Calu3 (cell line): ENCODE measurements at regions not wholly inside any gene's neighbourhood (a gene's known extent, or its start where the extent isn't known, plus 50 kb on each side); places are given as distances from the start of the nearest gene placed in this dataset.

Experiments used
- BruUV-seq: library from RNA; stranded (reverse); fragments of 400-500 nt; replicated peaks from 2 replicates; lab custom pipeline; 2021; lab: Mats Ljungman, UMichigan
- CTCF ChIA-PET: fragments of 300-600 bp; sonication (Branson Sonifier 250); formaldehyde crosslinking; loops from one replicate; lab custom pipeline; 2022; ENCODE audit warnings: antibody characterized with exemption; lab: Charles Lee
- DNase-seq: peaks from one replicate; pipeline ENCODE4 v3.0.0; 2022
- H3K27ac Mint-ChIP-seq: one replicate; pipeline ENCODE4 v1.8.0; 2022; ENCODE audit warnings: mixed read lengths; ENCODE audit not compliant: unreplicated experiment
- H3K27me3 Mint-ChIP-seq: one replicate; pipeline ENCODE4 v1.8.0; 2022; ENCODE audit warnings: mixed read lengths; ENCODE audit not compliant: unreplicated experiment
- H3K36me3 Mint-ChIP-seq: one replicate; pipeline ENCODE4 v1.8.0; 2022; ENCODE audit warnings: mild to moderate bottlenecking, moderate library complexity, mixed read lengths; ENCODE audit not compliant: insufficient read depth, unreplicated experiment
- H3K4me1 Mint-ChIP-seq: one replicate; pipeline ENCODE4 v1.8.0; 2022; ENCODE audit warnings: mild to moderate bottlenecking, low read depth, mixed read lengths; ENCODE audit not compliant: unreplicated experiment
- H3K4me3 Mint-ChIP-seq: one replicate; pipeline ENCODE4 v1.8.0; 2022; ENCODE audit warnings: mild to moderate bottlenecking, low read depth, moderate library complexity, mixed read lengths; ENCODE audit not compliant: unreplicated experiment
- H3K9me3 Mint-ChIP-seq: one replicate; pipeline ENCODE4 v1.8.0; 2022; ENCODE audit warnings: low read depth, mixed read lengths; ENCODE audit not compliant: unreplicated experiment
- intact Hi-C: fragments of 100-400 bp; cut with micrococcal nuclease; formaldehyde crosslinking; loops from one replicate; pipeline ENCODE4 v1.10.0; 2022; ENCODE audit not compliant: unreplicated experiment
- TF ChIP-seq, protein P1 (sequence below): fragments of 200-600 bp; IDR thresholded peaks from one replicate; pipeline ENCODE4 v1.8.0; 2022; ENCODE audit warnings: antibody characterized with exemption; ENCODE audit not compliant: unreplicated experiment

GRCh38 chr22:49253656-49254055 is 574.0 kb downstream of the BRD1 start:
- TF ChIP-seq, protein P1, sequence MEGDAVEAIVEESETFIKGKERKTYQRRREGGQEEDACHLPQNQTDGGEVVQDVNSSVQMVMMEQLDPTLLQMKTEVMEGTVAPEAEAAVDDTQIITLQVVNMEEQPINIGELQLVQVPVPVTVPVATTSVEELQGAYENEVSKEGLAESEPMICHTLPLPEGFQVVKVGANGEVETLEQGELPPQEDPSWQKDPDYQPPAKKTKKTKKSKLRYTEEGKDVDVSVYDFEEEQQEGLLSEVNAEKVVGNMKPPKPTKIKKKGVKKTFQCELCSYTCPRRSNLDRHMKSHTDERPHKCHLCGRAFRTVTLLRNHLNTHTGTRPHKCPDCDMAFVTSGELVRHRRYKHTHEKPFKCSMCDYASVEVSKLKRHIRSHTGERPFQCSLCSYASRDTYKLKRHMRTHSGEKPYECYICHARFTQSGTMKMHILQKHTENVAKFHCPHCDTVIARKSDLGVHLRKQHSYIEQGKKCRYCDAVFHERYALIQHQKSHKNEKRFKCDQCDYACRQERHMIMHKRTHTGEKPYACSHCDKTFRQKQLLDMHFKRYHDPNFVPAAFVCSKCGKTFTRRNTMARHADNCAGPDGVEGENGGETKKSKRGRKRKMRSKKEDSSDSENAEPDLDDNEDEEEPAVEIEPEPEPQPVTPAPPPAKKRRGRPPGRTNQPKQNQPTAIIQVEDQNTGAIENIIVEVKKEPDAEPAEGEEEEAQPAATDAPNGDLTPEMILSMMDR: no peak
- no peak for DNase-seq
- no peaks in the 10 kb centered on the region for H3K4me1 Mint-ChIP-seq
- H3K36me3 Mint-ChIP-seq: no peaks in the 10 kb centered on the region
- H3K27me3 Mint-ChIP-seq: no peaks in the 10 kb centered on the region
- H3K27ac Mint-ChIP-seq: no peak overlapping the region
- no TSS peak for BruUV-seq
- H3K4me3 Mint-ChIP-seq: no peak overlapping the region
- H3K9me3 Mint-ChIP-seq: peaks cover 13% of the 10 kb centered on the region
- CTCF ChIA-PET: no interaction called here
- intact Hi-C loops: no loop called here

DNA sequence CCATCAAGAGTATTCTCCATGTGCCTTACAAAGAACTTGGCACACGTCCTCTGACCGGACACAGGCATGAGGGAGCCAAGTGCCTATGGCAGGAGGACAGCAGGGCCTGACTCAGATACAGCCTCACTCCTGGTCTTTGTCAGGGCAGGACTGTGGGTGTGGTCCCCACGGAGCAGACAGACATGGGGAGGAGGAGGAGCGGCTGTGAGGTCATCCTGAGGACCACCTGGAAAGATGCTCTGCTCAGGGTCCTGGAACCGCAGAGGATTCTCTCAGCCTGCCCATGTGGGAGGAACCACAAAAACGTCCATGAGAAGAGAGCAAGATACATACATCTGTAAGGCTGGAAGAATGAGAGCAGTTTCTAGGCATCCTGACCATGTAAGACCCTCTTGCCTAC is 576.3 kb downstream of the BRD1 start:
- BruUV-seq: no TSS peak
- CTCF ChIA-PET: no interaction called here
- H3K27ac Mint-ChIP-seq: no peak overlapping the region
- H3K36me3 Mint-ChIP-seq: no peaks in the 10 kb centered on the region
- peaks cover 15% of the 10 kb centered on the region for H3K9me3 Mint-ChIP-seq
- no peaks in the 10 kb centered on the region for H3K27me3 Mint-ChIP-seq
- TF ChIP-seq, protein P1: no peak
- DNase-seq: no peak
- no peaks in the 10 kb centered on the region for H3K4me1 Mint-ChIP-seq
- no peak overlapping the region for H3K4me3 Mint-ChIP-seq
- intact Hi-C loops: no loop called here

DNA sequence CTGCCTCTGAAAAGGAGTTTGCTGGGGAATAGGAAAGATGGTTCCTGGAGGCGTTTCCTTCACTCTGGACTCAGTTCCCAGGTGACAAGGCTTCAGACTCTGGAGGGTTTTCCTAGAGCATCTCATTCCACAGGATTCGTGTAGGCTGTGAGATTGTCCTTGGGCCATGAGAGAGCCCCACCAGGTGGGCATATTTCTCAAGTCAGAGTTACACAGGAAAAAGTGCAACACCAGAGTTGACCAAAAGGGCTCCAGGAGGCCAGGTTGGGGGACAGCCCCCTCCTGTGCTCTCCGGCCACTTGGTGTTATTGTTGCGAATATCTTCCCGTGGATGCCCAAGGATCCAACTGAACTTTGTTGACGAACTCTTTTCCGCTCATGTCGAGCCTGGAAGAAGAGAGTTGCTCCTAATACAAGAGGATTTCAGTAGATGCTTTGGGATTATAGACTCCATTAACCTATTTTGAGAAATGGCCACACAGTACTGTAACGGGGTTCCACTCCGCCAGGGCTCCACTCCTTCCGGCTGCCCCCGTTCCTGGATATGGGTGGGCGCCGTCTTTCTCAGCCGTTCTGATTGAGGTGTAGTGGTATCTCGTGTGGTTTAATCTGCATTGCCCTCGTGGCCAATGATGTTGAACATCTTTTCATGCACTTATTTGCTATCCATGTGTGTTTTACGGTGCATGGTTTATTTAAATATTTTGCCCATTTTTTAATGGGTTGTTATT is 580.3 kb downstream of the BRD1 start:
- DNase-seq: no peak
- H3K9me3 Mint-ChIP-seq: peaks cover 21% of the 10 kb centered on the region
- CTCF ChIA-PET: no interaction called here
- BruUV-seq: no TSS peak
- no peak overlapping the region for H3K27ac Mint-ChIP-seq
- H3K36me3 Mint-ChIP-seq: no peaks in the 10 kb centered on the region
- no peak overlapping the region for H3K4me3 Mint-ChIP-seq
- TF ChIP-seq, protein P1: no peak
- H3K4me1 Mint-ChIP-seq: no peaks in the 10 kb centered on the region
- intact Hi-C loops: no loop called here
- H3K27me3 Mint-ChIP-seq: no peaks in the 10 kb centered on the region

- CTCF ChIA-PET: no interaction called here
- H3K9me3 Mint-ChIP-seq: peaks cover 17% of the 10 kb centered on the region
Observed at GRCh38 chr22:49244466-49245420, 582.9 kb downstream of the BRD1 start.

More at GRCh38 chr22:49244466-49245420, 582.9 kb downstream of the BRD1 start:
- intact Hi-C loops: no loop called here
- TF ChIP-seq, protein P1: no peak
- DNase-seq: no peak
- no TSS peak for BruUV-seq
- no peak overlapping the region for H3K27ac Mint-ChIP-seq
- H3K4me3 Mint-ChIP-seq: no peak overlapping the region
- no peaks in the 10 kb centered on the region for H3K36me3 Mint-ChIP-seq
- no peaks in the 10 kb centered on the region for H3K4me1 Mint-ChIP-seq
- no peaks in the 10 kb centered on the region for H3K27me3 Mint-ChIP-seq
